ENCODE measurements at regions not wholly inside any gene's neighbourhood (a gene's known extent, or its start where the extent isn't known, plus 50 kb on each side); places are given as distances from the start of the nearest gene placed in this dataset.

GRCh38 chr4:138869631-138870030 lies 145.9 kb upstream of the NOCT start:
- Mint-ChIP-seq H3K36me3 (no peaks in the 10 kb centered on the region), H3K4me1 (ENCODE audit: unreplicated experiment) (peaks cover 19% of the 10 kb centered on the region), H3K9me3 (no peaks in the 10 kb centered on the region), H3K27ac (no peak overlapping the region), H3K27me3 (peaks cover 16% of the 10 kb centered on the region), H3K4me3 (no peak overlapping the region)
- no peak for DNase-seq (ENCODE audit: extremely low spot score, unreplicated experiment)
- no peak for TF ChIP-seq CTCF (conservative IDR thresholded peaks at IDR 0.05)

- Mint-ChIP-seq H3K4me1 (ENCODE audit: unreplicated experiment) (peaks cover 21% of the 10 kb centered on the region), H3K9me3 (no peaks in the 10 kb centered on the region), H3K27me3 (peaks cover 17% of the 10 kb centered on the region), H3K36me3 (no peaks in the 10 kb centered on the region), H3K27ac (no peak overlapping the region), H3K4me3 (no peak overlapping the region)
- DNase-seq (ENCODE audit: extremely low spot score, unreplicated experiment): no peak
- TF ChIP-seq CTCF (conservative IDR thresholded peaks at IDR 0.05): no peak
Measured at GRCh38 chr4:138869165-138869564, 146.4 kb upstream of the NOCT start.

GRCh38 chr4:138868562-138868961 lies 147.0 kb upstream of the NOCT start:
- Mint-ChIP-seq H3K27me3 (peaks cover 17% of the 10 kb centered on the region), H3K9me3 (no peaks in the 10 kb centered on the region), H3K4me3 (no peak overlapping the region), H3K4me1 (ENCODE audit: unreplicated experiment) (peaks cover 21% of the 10 kb centered on the region), H3K27ac (no peak overlapping the region), H3K36me3 (no peaks in the 10 kb centered on the region)
- no peak for TF ChIP-seq CTCF (conservative IDR thresholded peaks at IDR 0.05)
- DNase-seq (ENCODE audit: extremely low spot score, unreplicated experiment): no peak

- H3K36me3 Mint-ChIP-seq: no peaks in the 10 kb centered on the region
- H3K4me1 Mint-ChIP-seq (ENCODE audit: unreplicated experiment): peaks cover 29% of the 10 kb centered on the region
- peaks cover 12% of the 10 kb centered on the region for H3K27me3 Mint-ChIP-seq
- no peak overlapping the region for H3K4me3 Mint-ChIP-seq
- H3K9me3 Mint-ChIP-seq: no peaks in the 10 kb centered on the region
- no peak for DNase-seq (ENCODE audit: extremely low spot score, unreplicated experiment)
- H3K27ac Mint-ChIP-seq: no peak overlapping the region
- TF ChIP-seq CTCF (conservative IDR thresholded peaks at IDR 0.05): no peak
Measured at GRCh38 chr4:138867404-138867803, 148.2 kb upstream of the NOCT start.

- TF ChIP-seq CTCF (conservative IDR thresholded peaks at IDR 0.05): no peak
- no peak overlapping the region for H3K4me3 Mint-ChIP-seq
- no peaks in the 10 kb centered on the region for H3K9me3 Mint-ChIP-seq
- no peak overlapping the region for H3K27ac Mint-ChIP-seq
- no peaks in the 10 kb centered on the region for H3K36me3 Mint-ChIP-seq
- H3K27me3 Mint-ChIP-seq: peaks cover 12% of the 10 kb centered on the region
- H3K4me1 Mint-ChIP-seq (ENCODE audit: unreplicated experiment): peaks cover 32% of the 10 kb centered on the region
- no peak for DNase-seq (ENCODE audit: extremely low spot score, unreplicated experiment)
Measured at GRCh38 chr4:138866314-138866713, 149.3 kb upstream of the NOCT start.

- H3K4me1 Mint-ChIP-seq (ENCODE audit: unreplicated experiment): peaks cover 27% of the 10 kb centered on the region
- H3K27ac Mint-ChIP-seq: no peak overlapping the region
- H3K36me3 Mint-ChIP-seq: no peaks in the 10 kb centered on the region
- no peaks in the 10 kb centered on the region for H3K9me3 Mint-ChIP-seq
- H3K4me3 Mint-ChIP-seq: no peak overlapping the region
- no peak for TF ChIP-seq CTCF (conservative IDR thresholded peaks at IDR 0.05)
- peaks cover 6% of the 10 kb centered on the region for H3K27me3 Mint-ChIP-seq
- DNase-seq (ENCODE audit: extremely low spot score, unreplicated experiment): no peak
Measured at GRCh38 chr4:138865765-138866164, 149.8 kb upstream of the NOCT start.

Data from type B pancreatic cell (in vitro differentiated cells).